A673 (cell line): ENCODE measurements at regions not wholly inside any gene's neighbourhood (a gene's known extent, or its start where the extent isn't known, plus 50 kb on each side); places are given as distances from the start of the nearest gene placed in this dataset.

Source experiments
- BruUV-seq: library from RNA; stranded (reverse); fragments of 400-500 nt; replicated peaks from 2 replicates; lab custom pipeline; 2021; lab: Mats Ljungman, UMichigan
- CTCF ChIA-PET: fragments of 300-600 bp; sonication (Branson Sonifier 250); formaldehyde crosslinking; loops from one replicate; lab custom pipeline; 2022; ENCODE audit warnings: antibody characterized with exemption; lab: Charles Lee
- POLR2A ChIA-PET: fragments of 300-600 bp; sonication (Branson Sonifier 250); formaldehyde crosslinking; loops from one replicate; lab custom pipeline; 2022; ENCODE audit warnings: antibody characterized with exemption; ENCODE audit not compliant: low non-redundant PET; lab: Charles Lee
- DNase-seq: peaks from one replicate; pipeline ENCODE4 v3.0.0-alpha.2; 2015; ENCODE audit warnings: low spot score
- H3K27ac ChIP-seq: fragments of 200-600 bp; sonication (generic); 2 replicates; pipeline ENCODE4 v1.5.1; 2016; ENCODE audit warnings: mixed run types, low read depth, mild to moderate bottlenecking, mixed read lengths, antibody characterized with exemption, low read length; ENCODE audit not compliant: poor library complexity, severe bottlenecking
- H3K27me3 ChIP-seq: fragments of 200-600 bp; sonication (generic); replicated peaks from 2 replicates; pipeline ENCODE4 v1.6.1; 2017; ENCODE audit warnings: mixed run types, low read depth, mild to moderate bottlenecking, mixed read lengths, antibody characterized with exemption, low read length; ENCODE audit not compliant: insufficient read depth, poor library complexity
- H3K36me3 ChIP-seq: fragments of 200-600 bp; sonication (generic); 2 replicates; pipeline ENCODE4 v1.6.1; 2016; ENCODE audit warnings: mixed run types, mild to moderate bottlenecking, mixed read lengths, antibody characterized with exemption, low read length; ENCODE audit not compliant: insufficient read depth, poor library complexity, severe bottlenecking
- H3K4me1 ChIP-seq: fragments of 200-600 bp; sonication (generic); 2 replicates; pipeline ENCODE4 v1.6.1; 2017; ENCODE audit warnings: mixed run types, mild to moderate bottlenecking, mixed read lengths, antibody characterized with exemption, low read length; ENCODE audit not compliant: insufficient read depth, poor library complexity, severe bottlenecking
- H3K4me3 ChIP-seq: fragments of 200-600 bp; sonication (generic); 2 replicates; pipeline ENCODE4 v1.5.1; 2016; ENCODE audit warnings: low read depth, mixed run types, mild to moderate bottlenecking, mixed read lengths, low read length; ENCODE audit not compliant: poor library complexity, severe bottlenecking
- H3K9me3 ChIP-seq: fragments of 200-600 bp; sonication (generic); 2 replicates; pipeline ENCODE4 v1.6.1; 2016; ENCODE audit warnings: mixed run types, low read depth, mild to moderate bottlenecking, mixed read lengths, antibody characterized with exemption, low read length; ENCODE audit not compliant: poor library complexity, severe bottlenecking
- EZH2 ChIP-seq: fragments of 200-600 bp; sonication (generic); IDR thresholded peaks from 2 replicates; pipeline ENCODE4 v1.6.1; 2017; ENCODE audit warnings: borderline replicate concordance, low read depth, mild to moderate bottlenecking, mixed read lengths, antibody characterized with exemption, low read length; ENCODE audit not compliant: poor library complexity, severe bottlenecking
- intact Hi-C: fragments of 100-400 bp; cut with micrococcal nuclease; formaldehyde crosslinking; loops from one replicate; pipeline ENCODE4 v1.10.0; 2022; ENCODE audit not compliant: unreplicated experiment
- TF ChIP-seq, protein P1 (sequence below): fragments of 300-800, 200-600 bp; sonication (generic); conservative IDR thresholded peaks from 2 replicates; pipeline ENCODE4 v1.5.1; 2017; ENCODE audit warnings: low read depth, mild to moderate bottlenecking, antibody characterized with exemption, low read length, moderate library complexity, mixed read lengths

- Histone ChIP-seq H3K27me3 (peaks cover 64% of the 10 kb centered on the region), H3K9me3 (peaks cover 3% of the 10 kb centered on the region), H3K27ac (no peak overlapping the region), H3K36me3 (no peaks in the 10 kb centered on the region), H3K4me3 (no peak overlapping the region), H3K4me1 (no peaks in the 10 kb centered on the region)
- intact Hi-C loops, result no loop called here
- POLR2A ChIA-PET, result no interaction called here
- CTCF ChIA-PET, result no interaction called here
- TF ChIP-seq, protein P1, sequence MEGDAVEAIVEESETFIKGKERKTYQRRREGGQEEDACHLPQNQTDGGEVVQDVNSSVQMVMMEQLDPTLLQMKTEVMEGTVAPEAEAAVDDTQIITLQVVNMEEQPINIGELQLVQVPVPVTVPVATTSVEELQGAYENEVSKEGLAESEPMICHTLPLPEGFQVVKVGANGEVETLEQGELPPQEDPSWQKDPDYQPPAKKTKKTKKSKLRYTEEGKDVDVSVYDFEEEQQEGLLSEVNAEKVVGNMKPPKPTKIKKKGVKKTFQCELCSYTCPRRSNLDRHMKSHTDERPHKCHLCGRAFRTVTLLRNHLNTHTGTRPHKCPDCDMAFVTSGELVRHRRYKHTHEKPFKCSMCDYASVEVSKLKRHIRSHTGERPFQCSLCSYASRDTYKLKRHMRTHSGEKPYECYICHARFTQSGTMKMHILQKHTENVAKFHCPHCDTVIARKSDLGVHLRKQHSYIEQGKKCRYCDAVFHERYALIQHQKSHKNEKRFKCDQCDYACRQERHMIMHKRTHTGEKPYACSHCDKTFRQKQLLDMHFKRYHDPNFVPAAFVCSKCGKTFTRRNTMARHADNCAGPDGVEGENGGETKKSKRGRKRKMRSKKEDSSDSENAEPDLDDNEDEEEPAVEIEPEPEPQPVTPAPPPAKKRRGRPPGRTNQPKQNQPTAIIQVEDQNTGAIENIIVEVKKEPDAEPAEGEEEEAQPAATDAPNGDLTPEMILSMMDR, result no peak
- TF ChIP-seq EZH2, result no peak
- DNase-seq, result no peak
- no TSS peak for BruUV-seq
Observed at GRCh38 chr12:97760601-97761000, 298.0 kb downstream of the RMST start.

DNA sequence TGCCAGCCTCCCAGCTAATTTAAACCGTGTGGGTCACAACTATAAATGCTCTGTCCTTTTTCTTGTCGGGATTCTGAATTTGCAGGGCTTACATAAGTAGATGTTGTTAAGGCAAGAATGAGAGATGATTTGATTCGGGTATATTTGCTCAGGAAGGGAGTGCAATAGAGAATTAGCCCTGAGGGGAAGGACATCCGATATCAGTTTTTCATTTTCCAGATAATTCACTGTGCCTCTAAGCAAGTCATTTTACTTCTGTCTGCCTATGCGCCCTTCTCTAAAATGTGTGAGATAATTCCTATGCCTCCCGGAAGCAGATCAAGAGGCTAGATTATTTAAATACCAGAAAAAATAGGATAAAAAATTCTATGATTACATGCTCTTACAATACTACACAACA is 300.5 kb downstream of the RMST start:
- TF ChIP-seq, protein P1, result no peak
- no peak for TF ChIP-seq EZH2
- peaks cover 54% of the 10 kb centered on the region for H3K27me3 ChIP-seq
- H3K9me3 ChIP-seq, result peaks cover 3% of the 10 kb centered on the region
- BruUV-seq, result no TSS peak
- ChIA-PET POLR2A (no interaction called here), CTCF (no interaction called here)
- no peaks in the 10 kb centered on the region for H3K4me1 ChIP-seq
- no peak overlapping the region for H3K4me3 ChIP-seq
- intact Hi-C loops, result no loop called here
- DNase-seq, result peak; percentile 3
- H3K36me3 ChIP-seq, result no peaks in the 10 kb centered on the region
- no peak overlapping the region for H3K27ac ChIP-seq

GRCh38 chr12:97764700-97765099 is 302.1 kb downstream of the RMST start:
- no peak overlapping the region for H3K27ac ChIP-seq
- intact Hi-C loops, result no loop called here
- no peak overlapping the region for H3K4me3 ChIP-seq
- DNase-seq, result no peak
- no TSS peak for BruUV-seq
- H3K9me3 ChIP-seq, result peaks cover 3% of the 10 kb centered on the region
- no peak for TF ChIP-seq EZH2
- TF ChIP-seq, protein P1, result no peak
- no peaks in the 10 kb centered on the region for H3K4me1 ChIP-seq
- peaks cover 38% of the 10 kb centered on the region for H3K27me3 ChIP-seq
- ChIA-PET POLR2A (no interaction called here), CTCF (no interaction called here)
- H3K36me3 ChIP-seq, result no peaks in the 10 kb centered on the region
